ENCODE measurements at regions not wholly inside any gene's neighbourhood (a gene's known extent, or its start where the extent isn't known, plus 50 kb on each side); places are given as distances from the start of the nearest gene placed in this dataset.

- Histone ChIP-seq H3K27ac (no peak overlapping the region), H3K36me3 (replicated peaks in 1 of 2) (no peaks in the 10 kb centered on the region), H3K4me3 (no peak overlapping the region), H3K9me3 (replicated peaks in 1 of 3) (no peaks in the 10 kb centered on the region), H3K27me3 (no peaks in the 10 kb centered on the region), H3K4me1 (replicated peaks in 1 of 2) (no peaks in the 10 kb centered on the region)
- TF ChIP-seq CTCF (IDR thresholded peaks at IDR 0.05) (no peak), POLR2A (IDR thresholded peaks at IDR 0.05) (no peak)
- intact Hi-C loops (cut with DNase I), result no loop called here
- WGBS, 4 donors, result 80 to 91% (median 85%) methylated on average over 12 of the region's 12 CpGs
- peak in 1 of 7 donors; percentile 31 for DNase-seq
Observed at GRCh38 chr22:47572443-47572842, 810.0 kb downstream of the TBC1D22A start.

- Histone ChIP-seq H3K36me3 (replicated peaks in 1 of 2) (no peaks in the 10 kb centered on the region), H3K27ac (no peak overlapping the region), H3K4me3 (no peak overlapping the region), H3K9me3 (replicated peaks in 1 of 3) (no peaks in the 10 kb centered on the region), H3K4me1 (replicated peaks in 1 of 2) (no peaks in the 10 kb centered on the region), H3K27me3 (no peaks in the 10 kb centered on the region)
- TF ChIP-seq CTCF (IDR thresholded peaks at IDR 0.05) (no peak), POLR2A (IDR thresholded peaks at IDR 0.05) (no peak)
- intact Hi-C loops (cut with DNase I), result no loop called here
- DNase-seq, result peak in 1 of 7 donors; percentile 23
- 82 to 91% (median 83%) methylated on average over 4 to 5 of the region's 5 CpGs; no CpG with 5 or more reads in 1 of the 4 donors for WGBS, 4 donors
Observed at GRCh38 chr22:47571616-47572015, 809.2 kb downstream of the TBC1D22A start.

GRCh38 chr22:47570851-47571250, 808.4 kb downstream of the TBC1D22A start:
- no peaks in the 10 kb centered on the region for H3K36me3 ChIP-seq (replicated peaks in 1 of 2)
- intact Hi-C loops (cut with DNase I), result no loop called here
- TF ChIP-seq POLR2A (IDR thresholded peaks at IDR 0.05), result no peak
- no peak for TF ChIP-seq CTCF (IDR thresholded peaks at IDR 0.05)
- no peaks in the 10 kb centered on the region for H3K4me1 ChIP-seq (replicated peaks in 1 of 2)
- no peak overlapping the region for H3K27ac ChIP-seq
- H3K27me3 ChIP-seq, result no peaks in the 10 kb centered on the region
- no peaks in the 10 kb centered on the region for H3K9me3 ChIP-seq (replicated peaks in 1 of 3)
- WGBS, 4 donors, result 82 to 92% (median 87%) methylated on average over 5 of the region's 5 CpGs
- DNase-seq, result peak in 1 of 7 donors; percentile 11
- H3K4me3 ChIP-seq, result no peak overlapping the region

GRCh38 chr22:47570300-47570685, 807.8 kb downstream of the TBC1D22A start:
- no peak for DNase-seq
- H3K36me3 ChIP-seq (replicated peaks in 1 of 2), result no peaks in the 10 kb centered on the region
- no peak overlapping the region for H3K27ac ChIP-seq
- no peaks in the 10 kb centered on the region for H3K27me3 ChIP-seq
- H3K9me3 ChIP-seq (replicated peaks in 1 of 3), result no peaks in the 10 kb centered on the region
- WGBS, 4 donors, result 81 to 87% (median 82%) methylated on average over 14 of the region's 14 CpGs
- intact Hi-C loops (cut with DNase I), result no loop called here
- no peak for TF ChIP-seq POLR2A (IDR thresholded peaks at IDR 0.05)
- no peak for TF ChIP-seq CTCF (IDR thresholded peaks at IDR 0.05)
- no peak overlapping the region for H3K4me3 ChIP-seq
- H3K4me1 ChIP-seq (replicated peaks in 1 of 2), result no peaks in the 10 kb centered on the region

All from adrenal gland (tissue), 9 donors.